ENCODE measurements at regions not wholly inside any gene's neighbourhood (a gene's known extent, or its start where the extent isn't known, plus 50 kb on each side); places are given as distances from the start of the nearest gene placed in this dataset.

DNA sequence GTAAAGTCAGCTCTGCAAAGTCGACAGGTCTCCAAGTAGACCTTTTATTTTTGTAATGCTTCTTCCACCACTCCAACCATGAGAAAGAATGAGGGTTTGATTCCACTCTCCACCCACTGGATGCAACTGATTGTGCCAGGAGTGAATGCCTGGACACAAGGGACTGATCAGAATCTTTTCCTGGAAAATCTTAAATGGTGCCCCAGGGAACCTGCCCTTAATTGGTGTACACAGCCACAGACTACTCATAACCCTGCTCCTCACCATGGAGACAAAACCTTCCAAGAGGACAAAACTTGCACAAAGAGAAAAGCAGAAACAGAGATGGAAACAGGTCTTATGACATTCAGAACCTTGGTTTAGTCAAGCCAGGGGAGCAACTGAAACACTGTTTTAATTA lies 208.6 kb upstream of the BRINP1 start:
- Mint-ChIP-seq H3K27ac (no peak overlapping the region), H3K4me1 (no peaks in the 10 kb centered on the region), H3K9me3 (no peaks in the 10 kb centered on the region; a peak in 1 of 5 replicates), H3K27me3 (ENCODE audit: low read depth) (no peaks in the 10 kb centered on the region), H3K4me3 (no peak overlapping the region), H3K36me3 (ENCODE audit: insufficient read depth in 1 of 3, low read depth in 3 of 3) (no peaks in the 10 kb centered on the region)
- H3T11ph ChIP-seq (ENCODE audit: low read length) = no peak overlapping the region
- H2BK15ac ChIP-seq (ENCODE audit: low read depth, low read length) = no peak overlapping the region
- no peaks in the 10 kb centered on the region for H3K27me3 ChIP-seq (ENCODE audit: insufficient read depth, low read length)
- no peaks in the 10 kb centered on the region for H3K79me2 ChIP-seq (ENCODE audit: insufficient read depth, low read length)
- no peak overlapping the region for H3K14ac ChIP-seq (ENCODE audit: insufficient read depth, low read length)
- no peak overlapping the region for H3K23ac ChIP-seq (ENCODE audit: insufficient read length, low read depth, low read length)
- no peak overlapping the region for H2AK5ac ChIP-seq (ENCODE audit: insufficient read length, low read length)
- TF ChIP-seq, protein P1, sequence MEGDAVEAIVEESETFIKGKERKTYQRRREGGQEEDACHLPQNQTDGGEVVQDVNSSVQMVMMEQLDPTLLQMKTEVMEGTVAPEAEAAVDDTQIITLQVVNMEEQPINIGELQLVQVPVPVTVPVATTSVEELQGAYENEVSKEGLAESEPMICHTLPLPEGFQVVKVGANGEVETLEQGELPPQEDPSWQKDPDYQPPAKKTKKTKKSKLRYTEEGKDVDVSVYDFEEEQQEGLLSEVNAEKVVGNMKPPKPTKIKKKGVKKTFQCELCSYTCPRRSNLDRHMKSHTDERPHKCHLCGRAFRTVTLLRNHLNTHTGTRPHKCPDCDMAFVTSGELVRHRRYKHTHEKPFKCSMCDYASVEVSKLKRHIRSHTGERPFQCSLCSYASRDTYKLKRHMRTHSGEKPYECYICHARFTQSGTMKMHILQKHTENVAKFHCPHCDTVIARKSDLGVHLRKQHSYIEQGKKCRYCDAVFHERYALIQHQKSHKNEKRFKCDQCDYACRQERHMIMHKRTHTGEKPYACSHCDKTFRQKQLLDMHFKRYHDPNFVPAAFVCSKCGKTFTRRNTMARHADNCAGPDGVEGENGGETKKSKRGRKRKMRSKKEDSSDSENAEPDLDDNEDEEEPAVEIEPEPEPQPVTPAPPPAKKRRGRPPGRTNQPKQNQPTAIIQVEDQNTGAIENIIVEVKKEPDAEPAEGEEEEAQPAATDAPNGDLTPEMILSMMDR (conservative IDR thresholded peaks at IDR 0.05) = no peak
- no peak overlapping the region for H3K18ac ChIP-seq (ENCODE audit: insufficient read length, low read depth, low read length)
- H2BK20ac ChIP-seq (ENCODE audit: low read depth, low read length, poor library complexity, severe bottlenecking) = no peak overlapping the region
- no peak overlapping the region for H3K9ac ChIP-seq (ENCODE audit: extremely low read depth, insufficient read length, low read length)
- H2BK120ac ChIP-seq (ENCODE audit: low read depth, low read length, poor library complexity, severe bottlenecking) = no peak overlapping the region
- H4K8ac ChIP-seq (replicated peaks; ENCODE audit: insufficient read length, low read depth, low read length) = no peak overlapping the region
- H3K9me3 ChIP-seq (ENCODE audit: control insufficient read depth, low read depth, low read length) = no peaks in the 10 kb centered on the region
- H3K56ac ChIP-seq (ENCODE audit: insufficient read length, low read depth, low read length) = no peak overlapping the region
- no peak for DNase-seq
- no peaks in the 10 kb centered on the region for H3K23me2 ChIP-seq (ENCODE audit: insufficient read length, low read depth, low read length, poor library complexity, severe bottlenecking)
- no peaks in the 10 kb centered on the region for H3K4me1 ChIP-seq (ENCODE audit: insufficient read depth, low read length)
- no peak overlapping the region for H3K4me2 ChIP-seq (ENCODE audit: insufficient read depth, insufficient read length, low read length)
- H2AFZ ChIP-seq (ENCODE audit: low read length) = no peak overlapping the region
- H2BK12ac ChIP-seq (ENCODE audit: insufficient read length, low read depth, low read length) = no peak overlapping the region
- no peak overlapping the region for H4K5ac ChIP-seq (ENCODE audit: insufficient read length, low read depth, low read length)
- H4K20me1 ChIP-seq (ENCODE audit: control insufficient read depth, insufficient read depth, insufficient read length) = no peaks in the 10 kb centered on the region
- WGBS (ENCODE audit: extremely low coverage, insufficient read length, low lambda C conversion rate) = no CpG with 5 or more reads among the region's 1 CpG
- no peak overlapping the region for H3K4ac ChIP-seq (ENCODE audit: low read depth, low read length)
- no peak overlapping the region for H4K91ac ChIP-seq (ENCODE audit: insufficient read length, low read depth, low read length)
- no peak overlapping the region for H2BK5ac ChIP-seq (ENCODE audit: insufficient read length, low read length)
- no peak overlapping the region for H3K27ac ChIP-seq (ENCODE audit: insufficient read length, low read depth, low read length)
- no peaks in the 10 kb centered on the region for H3K79me1 ChIP-seq (ENCODE audit: insufficient read depth, low read depth, low read length, poor library complexity, severe bottlenecking)

Measured in H9 (cell line).